ENCODE measurements at regions not wholly inside any gene's neighbourhood (a gene's known extent, or its start where the extent isn't known, plus 50 kb on each side); places are given as distances from the start of the nearest gene placed in this dataset.

GRCh38 chr12:86421333-86421732 lies 165.1 kb upstream of the MGAT4C start:
- no peaks in the 10 kb centered on the region for H3K23me2 ChIP-seq (ENCODE audit: insufficient read length, low read depth, low read length, poor library complexity, severe bottlenecking)
- no peak overlapping the region for H3K4me2 ChIP-seq (ENCODE audit: insufficient read depth, insufficient read length, low read length)
- DNase-seq: no peak
- no peak overlapping the region for H2BK20ac ChIP-seq (ENCODE audit: low read depth, low read length, poor library complexity, severe bottlenecking)
- H2BK120ac ChIP-seq (ENCODE audit: low read depth, low read length, poor library complexity, severe bottlenecking): no peak overlapping the region
- H3K4me1 ChIP-seq (ENCODE audit: insufficient read depth, low read length): no peaks in the 10 kb centered on the region
- no peak overlapping the region for H3K4ac ChIP-seq (ENCODE audit: low read depth, low read length)
- H4K91ac ChIP-seq (ENCODE audit: insufficient read length, low read depth, low read length): no peak overlapping the region
- no peak overlapping the region for H2BK5ac ChIP-seq (ENCODE audit: insufficient read length, low read length)
- no peak overlapping the region for H3T11ph ChIP-seq (ENCODE audit: low read length)
- H2BK15ac ChIP-seq (ENCODE audit: low read depth, low read length): no peak overlapping the region
- H3K9ac ChIP-seq (ENCODE audit: extremely low read depth, insufficient read length, low read length): no peak overlapping the region
- no peaks in the 10 kb centered on the region for H3K27me3 ChIP-seq (ENCODE audit: insufficient read depth, low read length)
- H3K18ac ChIP-seq (ENCODE audit: insufficient read length, low read depth, low read length): no peak overlapping the region
- no peak overlapping the region for H3K23ac ChIP-seq (ENCODE audit: insufficient read length, low read depth, low read length)
- H4K20me1 ChIP-seq (ENCODE audit: control insufficient read depth, insufficient read depth, insufficient read length): no peaks in the 10 kb centered on the region
- H3K14ac ChIP-seq (ENCODE audit: insufficient read depth, low read length): no peak overlapping the region
- H3K4me3 Mint-ChIP-seq: no peak overlapping the region
- H3K9me3 Mint-ChIP-seq: no peaks in the 10 kb centered on the region; a peak in 1 of 5 replicates
- H2AFZ ChIP-seq (ENCODE audit: low read length): no peak overlapping the region
- no peak overlapping the region for H3K56ac ChIP-seq (ENCODE audit: insufficient read length, low read depth, low read length)
- H2AK5ac ChIP-seq (ENCODE audit: insufficient read length, low read length): no peak overlapping the region
- no peak overlapping the region for H3K27ac Mint-ChIP-seq
- no peak overlapping the region for H2BK12ac ChIP-seq (ENCODE audit: insufficient read length, low read depth, low read length)
- no peaks in the 10 kb centered on the region for H3K79me2 ChIP-seq (ENCODE audit: insufficient read depth, low read length)
- TF ChIP-seq, protein P1, sequence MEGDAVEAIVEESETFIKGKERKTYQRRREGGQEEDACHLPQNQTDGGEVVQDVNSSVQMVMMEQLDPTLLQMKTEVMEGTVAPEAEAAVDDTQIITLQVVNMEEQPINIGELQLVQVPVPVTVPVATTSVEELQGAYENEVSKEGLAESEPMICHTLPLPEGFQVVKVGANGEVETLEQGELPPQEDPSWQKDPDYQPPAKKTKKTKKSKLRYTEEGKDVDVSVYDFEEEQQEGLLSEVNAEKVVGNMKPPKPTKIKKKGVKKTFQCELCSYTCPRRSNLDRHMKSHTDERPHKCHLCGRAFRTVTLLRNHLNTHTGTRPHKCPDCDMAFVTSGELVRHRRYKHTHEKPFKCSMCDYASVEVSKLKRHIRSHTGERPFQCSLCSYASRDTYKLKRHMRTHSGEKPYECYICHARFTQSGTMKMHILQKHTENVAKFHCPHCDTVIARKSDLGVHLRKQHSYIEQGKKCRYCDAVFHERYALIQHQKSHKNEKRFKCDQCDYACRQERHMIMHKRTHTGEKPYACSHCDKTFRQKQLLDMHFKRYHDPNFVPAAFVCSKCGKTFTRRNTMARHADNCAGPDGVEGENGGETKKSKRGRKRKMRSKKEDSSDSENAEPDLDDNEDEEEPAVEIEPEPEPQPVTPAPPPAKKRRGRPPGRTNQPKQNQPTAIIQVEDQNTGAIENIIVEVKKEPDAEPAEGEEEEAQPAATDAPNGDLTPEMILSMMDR (conservative IDR thresholded peaks at IDR 0.05): no peak
- H3K79me1 ChIP-seq (ENCODE audit: insufficient read depth, low read depth, low read length, poor library complexity, severe bottlenecking): no peaks in the 10 kb centered on the region
- H3K27ac ChIP-seq (ENCODE audit: insufficient read length, low read depth, low read length): no peak overlapping the region
- no peak overlapping the region for H4K5ac ChIP-seq (ENCODE audit: insufficient read length, low read depth, low read length)
- no peaks in the 10 kb centered on the region for H3K9me3 ChIP-seq (ENCODE audit: control insufficient read depth, low read depth, low read length)
- no peak overlapping the region for H4K8ac ChIP-seq (replicated peaks; ENCODE audit: insufficient read length, low read depth, low read length)
- no peaks in the 10 kb centered on the region for H3K27me3 Mint-ChIP-seq (ENCODE audit: low read depth)
- no CpG with 5 or more reads among the region's 8 CpGs for WGBS (ENCODE audit: extremely low coverage, insufficient read length, low lambda C conversion rate)
- H3K36me3 Mint-ChIP-seq (ENCODE audit: insufficient read depth in 1 of 3, low read depth in 3 of 3): no peaks in the 10 kb centered on the region
- H3K4me1 Mint-ChIP-seq: no peaks in the 10 kb centered on the region
